ENCODE measurements at regions not wholly inside any gene's neighbourhood (a gene's known extent, or its start where the extent isn't known, plus 50 kb on each side); places are given as distances from the start of the nearest gene placed in this dataset.
A peak's percentile ranks its signal among the peaks of the same experiment; 100 is the strongest.
"Not testable (repeated sequence)": the region's sequence is repeated elsewhere in the genome, so short reads cannot be mapped to it uniquely, and the experiment has no call there.

DNA sequence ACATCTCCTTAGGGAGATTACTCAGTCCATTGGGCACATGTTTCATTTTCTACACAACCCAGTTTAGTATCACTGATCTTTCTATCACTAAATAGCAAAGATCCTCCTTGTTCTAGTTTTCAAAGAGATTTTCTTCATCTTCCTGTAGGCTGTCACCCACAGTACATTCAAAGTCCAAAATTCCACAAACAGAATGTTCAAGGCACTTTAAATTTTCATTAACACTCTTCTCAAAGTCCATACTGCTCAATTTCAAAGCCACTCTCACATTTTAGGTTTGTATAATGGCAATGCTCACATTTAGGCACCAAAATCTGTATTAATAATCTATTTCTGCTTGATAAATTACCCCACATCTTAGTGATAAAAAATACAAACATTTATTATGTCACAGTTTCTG lies 152.8 kb downstream of the FSIP2 start:
- DNase-seq = no peak

DNA sequence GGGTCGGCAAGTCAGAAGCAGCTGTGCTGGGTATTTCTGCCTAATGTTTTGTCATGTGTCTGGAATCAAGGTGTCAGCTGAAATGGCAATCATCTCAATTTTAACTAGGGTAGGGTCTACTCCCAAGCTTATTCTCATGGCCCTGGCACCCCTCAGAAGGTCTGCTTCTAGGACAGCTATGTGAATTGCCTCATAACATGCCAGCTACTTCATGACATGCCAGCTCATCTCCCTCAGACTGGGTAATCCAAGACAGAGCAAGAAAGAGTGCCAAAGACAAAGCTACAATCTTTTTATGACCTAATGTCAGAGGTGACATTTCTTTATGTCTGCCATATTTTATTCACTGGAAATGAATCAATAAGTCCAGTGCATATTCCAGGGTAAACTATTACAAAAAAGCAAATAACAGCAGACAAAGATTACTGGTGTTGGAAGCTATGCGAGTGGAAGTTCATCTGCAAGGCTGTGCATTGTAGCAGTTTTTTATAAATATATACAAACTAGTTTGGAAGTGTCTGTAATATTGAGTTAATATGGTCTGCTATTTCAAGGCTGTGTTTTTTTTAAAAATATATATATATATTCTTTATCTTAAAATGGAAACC lies 153.3 kb downstream of the FSIP2 start:
- DNase-seq = no peak

DNA sequence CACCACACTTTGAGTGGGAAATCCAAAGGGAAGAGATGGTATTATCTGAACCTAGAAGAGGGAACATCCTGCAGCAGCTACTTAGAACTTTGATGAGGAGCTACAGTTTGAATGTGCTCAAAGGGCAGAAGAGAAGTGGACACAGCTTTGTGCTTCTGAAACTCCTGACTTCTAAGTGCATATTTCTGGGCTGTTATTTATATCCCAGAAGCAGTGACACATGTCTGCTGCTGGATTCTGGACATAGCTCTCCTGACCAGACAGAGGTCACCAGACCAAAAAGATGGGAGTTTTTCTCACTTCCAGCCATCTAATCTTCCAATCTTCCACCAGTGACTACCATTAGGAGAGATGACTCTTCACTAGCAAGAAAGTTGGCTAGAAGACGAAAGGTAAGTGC lies 153.9 kb downstream of the FSIP2 start:
- no peak for DNase-seq

DNA sequence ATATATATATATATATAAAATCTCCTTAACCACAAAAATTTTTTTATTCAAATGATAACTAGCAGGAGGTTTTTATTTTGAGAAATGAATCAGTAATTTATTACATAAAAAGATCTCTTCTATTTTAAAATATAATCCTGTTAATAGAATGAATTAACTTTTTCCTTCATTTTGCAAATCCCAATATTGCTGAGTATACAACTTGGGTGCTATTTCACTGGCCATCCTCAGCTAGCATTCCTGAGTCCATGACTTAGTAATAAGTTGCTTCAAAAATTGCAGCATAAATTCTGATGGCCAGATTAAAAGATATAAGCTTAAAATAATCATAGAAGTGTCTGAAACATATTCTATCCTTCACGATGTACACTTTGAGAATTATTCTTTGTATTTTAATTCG lies 155.6 kb downstream of the FSIP2 start:
- DNase-seq = no peak

DNA sequence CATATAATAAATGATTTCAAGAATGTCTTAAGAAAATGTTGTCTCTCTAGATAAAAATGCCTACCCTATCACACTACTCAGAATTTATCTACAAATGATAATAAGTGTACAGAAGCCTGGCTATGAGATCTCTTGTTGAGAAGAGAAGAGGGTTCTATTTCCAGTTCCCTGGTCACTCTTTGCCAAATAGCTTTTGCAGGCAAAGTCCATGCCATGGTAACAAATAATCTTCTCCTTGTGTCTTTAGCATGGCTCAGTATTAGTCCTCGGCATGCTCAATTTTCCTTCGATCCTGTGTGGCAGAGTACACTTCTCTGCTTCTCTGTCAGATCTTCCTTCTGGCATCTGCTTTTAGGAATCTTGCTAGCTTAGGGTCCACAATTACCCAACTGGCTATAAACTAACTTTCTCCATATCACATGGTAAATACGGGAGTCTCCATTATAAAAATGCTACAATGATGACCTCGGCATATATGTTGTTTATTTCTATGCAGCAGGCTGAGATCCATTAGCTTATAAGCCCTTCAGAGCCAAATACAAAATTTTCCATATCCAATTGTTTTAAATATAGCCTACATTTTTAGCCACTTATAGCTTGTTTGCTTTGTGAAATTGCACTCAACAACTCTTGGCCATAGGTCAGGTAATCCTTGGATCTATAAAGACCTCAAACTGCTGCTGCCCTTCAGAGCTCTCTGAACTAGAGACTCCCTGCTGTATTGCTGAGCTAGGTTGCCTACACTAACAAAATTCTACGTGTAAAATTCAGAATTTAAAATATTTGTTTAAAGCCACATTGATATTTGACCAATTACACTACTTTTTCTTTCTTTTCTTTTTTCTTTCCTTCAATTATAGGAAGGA lies 157.5 kb downstream of the FSIP2 start:
- DNase-seq = no peak

DNA sequence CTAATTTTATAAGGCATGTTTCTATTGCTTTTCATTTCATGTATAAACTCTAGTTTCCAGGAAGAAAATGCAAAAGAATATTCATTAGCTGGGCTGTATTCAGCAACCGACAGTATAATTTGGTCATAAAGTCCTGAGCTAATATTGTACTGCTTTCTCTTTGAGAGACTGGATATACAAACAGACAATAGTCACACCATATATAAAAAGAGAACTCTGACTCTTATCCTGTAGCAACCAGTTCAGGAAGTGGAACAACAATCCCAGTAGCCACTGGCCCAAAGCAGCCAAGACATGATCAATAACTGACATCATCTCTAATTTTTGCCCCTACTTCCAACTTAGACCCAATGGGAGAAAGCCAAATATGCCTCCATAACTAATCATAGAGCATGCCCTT lies 160.8 kb downstream of the FSIP2 start:
- no peak for DNase-seq

DNA sequence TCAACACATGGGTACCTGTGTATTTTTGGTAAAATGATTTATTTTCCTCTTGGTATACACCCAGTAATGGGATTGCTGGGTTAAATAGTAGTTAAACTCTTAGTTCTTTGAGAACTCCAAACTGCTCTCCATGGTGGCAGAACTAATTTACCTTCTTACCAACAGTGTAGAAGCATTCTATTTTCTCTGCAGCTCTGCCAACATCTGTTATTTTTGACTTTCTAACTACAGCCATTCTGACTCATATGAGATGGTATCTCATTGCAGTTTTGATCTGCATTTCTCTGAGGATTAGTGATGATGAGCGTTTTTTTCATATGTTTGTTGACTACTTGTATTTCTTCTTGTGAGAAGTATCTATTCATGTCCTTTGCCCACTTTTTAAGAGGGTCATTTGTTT lies 180.6 kb downstream of the FSIP2 start:
- DNase-seq = peak; percentile 42

DNA sequence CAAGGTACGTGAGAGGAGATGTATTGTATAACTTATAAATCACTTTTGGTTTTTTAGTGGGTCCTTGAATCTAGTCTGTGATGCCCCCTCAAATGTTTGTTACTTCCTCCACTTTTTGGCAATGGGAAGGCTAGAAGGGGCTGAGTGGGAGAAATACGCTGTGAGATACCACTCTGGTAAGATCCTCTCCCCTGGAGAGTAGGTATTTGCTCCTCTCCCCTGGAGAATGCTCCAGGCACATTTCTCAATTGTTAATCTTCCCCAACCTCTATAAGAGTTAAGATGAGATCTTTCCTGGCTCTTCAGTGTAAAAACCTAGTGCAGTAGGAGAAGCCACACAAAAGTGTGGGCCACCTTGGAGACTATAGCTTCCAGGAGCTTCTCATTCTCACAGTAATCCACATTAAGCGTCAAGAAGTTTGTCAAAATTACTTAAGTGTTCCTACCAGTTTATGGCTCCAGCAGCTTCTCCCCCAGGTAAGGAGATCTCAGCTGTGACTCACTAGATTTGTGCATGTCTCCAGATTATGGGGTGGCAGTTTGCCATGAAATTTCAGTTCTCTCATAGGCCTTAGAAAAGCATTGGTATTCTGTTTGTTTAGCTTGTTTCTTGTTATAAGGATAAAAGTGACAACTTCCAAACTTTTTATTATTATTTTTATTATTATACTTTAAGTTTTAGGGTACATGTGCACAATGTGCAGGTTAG lies 182.6 kb downstream of the FSIP2 start:
- peak; percentile 77 for DNase-seq

DNA sequence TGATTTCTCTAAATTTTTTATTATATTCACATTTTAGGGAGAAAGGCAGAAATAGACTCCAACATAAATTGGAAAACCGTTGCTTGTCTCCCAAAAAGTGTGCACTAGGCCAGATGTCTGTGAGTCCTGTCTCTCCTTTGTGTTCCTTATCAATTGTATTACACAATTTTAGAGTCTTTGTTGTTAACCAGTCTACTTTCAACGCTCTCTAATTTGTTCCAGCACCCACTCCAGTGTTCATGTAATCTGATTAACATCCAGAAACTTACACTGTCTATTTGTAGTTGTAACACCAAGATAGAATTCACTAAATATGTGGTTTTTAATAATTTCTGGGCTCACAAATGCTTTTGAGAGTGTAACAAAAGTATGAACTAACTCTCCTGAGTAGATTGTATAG lies 195.6 kb downstream of the FSIP2 start:
- DNase-seq = no peak

DNA sequence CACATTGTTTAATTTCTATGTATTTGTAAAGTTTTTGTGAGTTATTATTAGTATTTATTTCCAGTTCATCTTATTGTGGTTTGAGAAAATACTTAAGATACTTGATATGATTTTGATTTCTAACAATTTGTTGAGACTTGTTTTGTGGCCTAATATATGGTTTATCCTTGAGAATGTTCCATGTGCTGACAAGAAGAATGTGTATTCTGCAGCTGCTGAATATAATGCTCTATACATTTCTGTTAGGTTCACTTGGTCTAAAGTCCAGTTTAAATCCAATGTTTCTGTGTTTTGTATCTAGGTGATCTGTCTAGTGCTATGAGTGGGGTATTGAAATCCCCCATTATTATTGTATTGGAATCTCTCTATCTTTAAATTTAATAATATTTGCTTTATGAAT lies 201.3 kb downstream of the FSIP2 start:
- DNase-seq = no peak

DNA sequence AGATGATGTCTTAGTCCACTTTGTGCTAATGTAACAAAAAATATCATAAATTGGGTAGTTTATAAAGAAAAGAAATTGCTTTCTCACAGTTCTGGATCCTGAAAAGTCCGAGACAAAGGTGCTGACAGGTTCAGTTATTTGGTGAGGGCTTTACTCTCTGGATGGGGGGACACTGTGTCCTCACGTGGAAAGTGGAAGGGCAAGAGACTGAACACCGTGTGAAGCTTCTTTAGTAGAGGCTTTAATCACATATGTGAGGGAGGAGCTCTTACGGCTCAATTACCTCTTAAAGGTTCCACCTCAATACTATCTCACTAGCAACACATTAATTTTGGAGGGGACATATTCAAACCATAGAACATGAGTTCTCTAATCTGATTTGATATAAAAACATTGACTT lies 204.3 kb downstream of the FSIP2 start:
- DNase-seq = no peak

DNA sequence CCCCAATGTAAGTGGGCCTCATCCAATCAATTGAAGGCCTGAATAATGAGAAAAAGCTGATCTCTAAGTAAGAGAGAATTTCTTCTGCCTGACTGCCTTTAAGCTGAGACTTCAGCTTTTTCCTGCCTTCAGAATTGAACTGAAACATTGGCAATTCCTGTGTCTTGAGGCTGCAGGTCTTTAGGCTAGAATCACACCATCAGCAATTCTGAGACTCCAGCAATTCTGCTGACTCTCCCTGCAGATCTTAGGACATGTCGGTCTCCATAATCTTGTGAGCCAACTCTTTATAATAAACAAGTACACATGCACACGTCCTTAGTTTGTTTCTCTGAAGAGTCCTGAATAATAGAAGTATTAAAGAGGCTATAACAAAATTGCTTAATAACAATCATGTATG lies 209.1 kb downstream of the FSIP2 start:
- no peak for DNase-seq

DNA sequence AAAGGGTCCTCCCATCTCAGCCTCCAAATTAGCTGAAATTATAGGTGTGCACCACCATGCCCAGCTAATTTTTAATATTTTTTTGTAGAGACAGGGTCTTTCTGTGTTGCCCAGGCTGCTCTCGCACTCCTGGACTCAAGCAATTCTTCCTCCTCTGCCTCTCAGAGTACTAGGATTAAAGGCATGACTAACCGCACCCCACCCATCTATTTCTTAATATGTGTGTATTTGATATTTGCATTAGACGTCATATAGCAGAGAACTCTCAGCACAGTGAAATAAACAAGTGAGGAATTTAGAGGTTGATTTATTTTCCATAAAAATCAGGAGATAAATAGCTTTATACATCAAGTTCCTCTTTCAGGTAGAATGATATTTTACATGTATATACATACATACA lies 213.5 kb downstream of the FSIP2 start:
- no peak for DNase-seq

DNA sequence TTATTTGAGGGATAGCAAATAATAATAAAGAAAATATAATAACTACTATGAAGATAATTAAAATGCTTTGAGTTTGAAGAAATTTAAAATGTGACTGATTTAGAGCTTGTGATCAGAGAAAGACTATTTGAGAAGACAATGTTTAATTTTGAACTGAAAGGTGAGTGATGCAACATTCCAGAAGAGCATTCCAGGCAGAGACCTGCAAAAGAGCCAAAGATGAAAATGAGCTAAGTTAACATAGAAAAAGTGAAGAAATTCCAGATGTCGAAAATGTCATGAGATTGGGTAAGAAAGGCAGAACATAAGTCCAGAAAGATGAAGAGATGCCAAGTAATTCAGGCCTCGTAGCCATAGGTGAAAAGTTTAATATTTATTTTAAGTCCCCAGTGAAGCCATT lies 215.8 kb downstream of the FSIP2 start:
- DNase-seq = no peak

DNA sequence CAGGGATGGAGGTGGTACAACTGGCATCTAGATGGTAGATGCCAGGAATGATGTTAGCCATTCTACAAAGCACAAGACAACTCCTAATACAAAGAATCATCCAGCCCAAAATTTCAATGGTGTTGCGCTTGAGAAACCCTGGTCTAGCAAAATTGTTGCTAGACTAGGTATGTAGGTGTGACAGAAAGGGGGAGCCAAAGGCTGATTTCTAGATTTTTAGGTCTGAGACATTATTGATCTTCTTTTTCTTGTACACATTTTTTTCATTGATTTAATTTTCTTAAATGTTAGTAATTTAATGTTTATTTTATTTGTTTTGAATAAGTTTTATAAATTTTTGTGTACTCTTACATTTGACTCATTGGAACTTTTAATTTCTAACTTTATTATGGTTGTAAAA lies 216.4 kb downstream of the FSIP2 start:
- no peak for DNase-seq

DNA sequence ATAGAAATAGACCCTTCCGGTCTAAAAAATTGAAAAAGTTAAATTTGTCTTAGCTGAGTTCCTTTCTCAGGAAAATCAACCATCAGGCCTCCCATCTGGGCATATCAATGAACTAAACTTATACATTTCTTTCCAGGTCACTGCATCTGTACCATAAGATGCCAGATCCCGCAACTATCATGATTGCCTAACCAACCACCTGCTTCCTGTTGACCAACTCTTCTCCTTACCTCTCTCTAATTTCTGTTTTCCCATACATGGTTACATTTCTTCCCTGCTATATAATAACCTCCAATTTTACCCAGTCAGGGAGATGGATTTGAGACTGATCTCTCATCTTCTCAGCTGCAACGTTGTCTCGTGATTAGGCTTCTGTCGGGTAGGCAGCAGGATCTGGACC lies 228.7 kb downstream of the FSIP2 start:
- no peak for DNase-seq

DNA sequence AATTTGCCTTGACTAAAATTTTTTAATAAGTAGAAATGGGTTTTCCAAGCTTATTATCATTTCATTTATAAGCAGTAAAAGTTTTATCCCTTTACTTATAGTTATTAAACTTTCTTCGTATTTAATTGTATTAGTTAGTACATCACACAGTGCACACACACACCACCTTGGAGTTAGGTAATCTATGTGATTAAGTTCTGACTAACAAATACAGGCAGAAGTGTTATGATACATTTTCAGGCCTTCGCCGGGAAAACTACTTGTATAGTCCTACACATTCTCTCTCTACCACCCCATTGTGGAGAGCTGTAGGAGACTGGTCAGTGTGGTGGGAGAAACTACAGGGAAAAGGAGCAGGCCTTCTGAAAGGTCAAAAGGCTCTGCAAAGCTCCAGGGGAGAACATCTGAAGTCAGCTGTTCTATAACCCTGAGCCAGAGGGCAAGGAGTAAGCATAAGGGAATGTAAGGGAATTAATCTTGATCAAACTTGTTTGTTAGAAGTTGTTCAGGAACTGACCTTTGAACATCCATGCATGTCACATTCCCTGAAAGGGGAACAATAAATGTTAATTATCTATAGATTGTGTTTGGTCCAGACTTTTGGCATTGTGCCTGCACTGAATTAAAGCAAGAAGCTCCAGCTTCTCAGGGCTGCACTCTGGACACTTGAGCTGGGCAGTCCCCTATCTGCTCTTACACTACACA lies 231.7 kb downstream of the FSIP2 start:
- peak; percentile 33 for DNase-seq

DNA sequence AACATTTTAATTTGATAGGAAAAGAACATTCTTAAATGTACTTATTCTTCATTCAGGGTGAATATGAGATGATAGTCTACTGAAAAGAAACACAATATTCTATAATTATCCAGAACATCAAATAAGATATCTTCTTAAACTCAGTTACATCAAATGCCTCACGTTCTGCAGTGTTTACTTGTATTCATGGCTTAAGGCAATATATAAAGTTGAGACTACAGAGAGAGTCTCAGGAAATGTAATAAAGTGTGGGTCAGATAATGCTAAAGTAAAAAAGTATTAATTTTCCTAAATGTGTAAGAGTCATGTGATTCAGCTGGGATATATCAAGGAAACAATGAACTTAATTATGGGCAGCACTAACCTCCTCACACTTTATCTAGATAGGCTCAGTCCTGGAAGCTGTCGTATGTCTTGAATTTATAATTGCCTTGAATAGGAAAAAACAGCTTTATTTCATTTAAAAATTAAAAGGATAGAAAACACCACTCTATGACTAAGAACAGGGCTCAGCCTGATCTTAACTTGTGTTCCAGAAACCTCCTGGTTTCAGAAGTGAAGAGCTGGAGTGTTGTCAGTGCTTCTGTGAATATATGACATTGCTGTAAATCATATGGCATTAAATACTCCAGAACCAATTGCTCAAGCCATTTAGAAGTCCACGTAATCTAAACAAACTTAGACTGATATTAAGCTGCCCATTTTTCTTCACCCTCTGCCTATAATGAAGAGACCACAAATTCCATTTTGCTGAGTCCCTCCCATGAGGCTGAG lies 240.2 kb downstream of the FSIP2 start:
- DNase-seq = peak; percentile 66

DNA sequence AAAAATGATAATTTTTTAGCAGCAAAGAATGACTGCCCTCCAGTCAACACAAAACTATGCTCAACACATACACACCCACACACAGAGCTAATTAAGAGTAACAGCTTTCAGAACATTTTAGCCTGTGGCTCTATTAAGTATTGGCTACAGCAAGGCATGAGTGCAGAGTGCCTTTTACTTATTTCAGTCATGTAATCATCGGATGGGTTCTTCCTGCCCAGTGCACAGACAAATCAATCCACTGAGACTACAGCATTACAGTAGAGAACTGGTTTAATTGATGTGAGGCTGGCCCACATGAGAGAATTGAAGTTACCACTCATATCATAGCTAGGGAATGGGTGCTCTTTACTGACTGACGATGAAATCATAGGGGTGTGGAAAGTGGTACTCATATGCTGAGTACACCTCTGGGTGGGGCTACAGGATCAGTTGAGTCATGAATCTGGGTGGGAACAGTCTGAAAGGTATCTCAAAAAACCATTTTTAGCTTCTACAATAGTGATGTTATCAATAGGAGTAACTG lies 241.0 kb downstream of the FSIP2 start:
- peak; percentile 61 for DNase-seq

DNA sequence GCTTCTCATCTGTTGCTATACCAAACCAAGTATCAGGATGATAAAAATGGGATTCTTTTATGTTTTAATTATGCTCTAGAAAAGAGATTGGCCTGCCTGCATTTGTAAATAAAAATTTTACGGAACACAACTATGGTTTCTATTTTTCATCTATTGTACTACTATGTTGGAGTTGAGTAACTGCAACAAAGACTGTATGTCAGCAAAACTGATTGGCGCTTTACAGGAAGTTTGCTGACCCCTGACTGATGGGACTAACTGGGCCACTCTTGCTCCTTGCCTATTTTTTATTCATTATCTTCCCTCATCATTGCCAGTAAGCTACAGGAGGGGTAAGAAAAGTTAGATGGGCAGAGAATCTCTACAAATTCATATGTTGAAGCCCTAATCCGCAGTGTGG lies 242.3 kb downstream of the FSIP2 start:
- no peak for DNase-seq

DNA sequence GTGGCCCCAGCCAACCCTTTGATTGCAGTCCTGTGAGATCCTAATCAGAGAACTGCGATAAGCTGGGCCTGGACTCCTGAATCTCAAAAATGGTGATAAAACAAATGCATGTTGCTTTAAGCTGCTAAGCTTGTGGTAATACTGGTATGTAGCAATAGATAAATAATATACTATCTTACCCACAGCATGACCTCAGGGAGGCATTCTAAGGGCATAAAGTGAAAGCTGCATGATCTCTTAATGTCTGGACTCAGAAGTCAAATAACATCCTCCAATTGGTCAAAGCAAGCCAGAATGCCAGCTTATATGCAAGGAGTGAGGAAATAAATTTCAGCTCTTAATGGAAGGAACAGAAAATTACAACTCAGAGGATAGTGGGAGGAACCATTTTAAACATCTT lies 246.1 kb downstream of the FSIP2 start:
- DNase-seq = peak; percentile 80

DNA sequence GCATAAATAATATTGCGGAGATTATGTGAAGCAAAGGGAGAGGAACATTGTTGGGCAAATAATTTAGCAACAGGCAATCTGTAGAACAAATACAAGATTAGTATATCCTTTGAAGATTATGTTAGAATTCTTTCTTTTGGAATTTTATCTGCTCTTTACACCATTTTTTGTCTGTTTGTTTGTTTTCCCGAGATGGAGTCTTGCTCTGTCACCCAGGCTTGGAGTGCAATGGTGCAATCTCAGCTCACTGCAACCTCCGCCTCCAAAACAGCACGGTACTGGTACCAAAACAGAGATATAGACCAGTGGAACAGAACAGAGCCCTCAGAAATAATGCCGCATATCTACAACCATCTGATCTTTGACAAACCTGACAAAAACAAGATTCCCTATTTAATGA lies 250.3 kb downstream of the FSIP2 start:
- DNase-seq = not testable (repeated sequence)

Measured in NCI-H226 (cell line).